ENCODE measurements at regions not wholly inside any gene's neighbourhood (a gene's known extent, or its start where the extent isn't known, plus 50 kb on each side); places are given as distances from the start of the nearest gene placed in this dataset.

DNA sequence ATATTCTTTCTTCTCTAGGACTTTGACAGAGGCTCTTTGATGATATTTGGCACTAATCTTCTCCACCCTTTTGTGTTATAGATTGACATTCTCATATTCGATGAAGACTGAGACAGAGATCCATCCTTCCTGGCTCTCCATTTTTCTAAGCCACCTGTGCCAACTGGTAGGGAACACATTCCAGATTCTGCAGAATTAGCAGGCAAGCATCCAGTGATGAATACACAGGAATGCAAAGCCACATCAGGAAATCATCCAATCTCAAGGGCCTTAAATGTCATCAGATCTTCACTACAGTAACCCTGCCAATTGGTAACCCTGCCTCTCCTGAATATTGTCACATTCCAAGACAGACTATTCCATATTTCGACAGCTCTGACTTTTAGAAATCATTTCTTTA, 718.4 kb upstream of the API5 start:
- DNase-seq (ENCODE audit: low spot score), result no peak

- no peak for DNase-seq (ENCODE audit: low spot score)
Measured at GRCh38 chr11:42595876-42596275, 715.9 kb upstream of the API5 start.

- no peak for DNase-seq (ENCODE audit: low spot score)
Measured at GRCh38 chr11:42596576-42597145, 715.1 kb upstream of the API5 start.

DNA sequence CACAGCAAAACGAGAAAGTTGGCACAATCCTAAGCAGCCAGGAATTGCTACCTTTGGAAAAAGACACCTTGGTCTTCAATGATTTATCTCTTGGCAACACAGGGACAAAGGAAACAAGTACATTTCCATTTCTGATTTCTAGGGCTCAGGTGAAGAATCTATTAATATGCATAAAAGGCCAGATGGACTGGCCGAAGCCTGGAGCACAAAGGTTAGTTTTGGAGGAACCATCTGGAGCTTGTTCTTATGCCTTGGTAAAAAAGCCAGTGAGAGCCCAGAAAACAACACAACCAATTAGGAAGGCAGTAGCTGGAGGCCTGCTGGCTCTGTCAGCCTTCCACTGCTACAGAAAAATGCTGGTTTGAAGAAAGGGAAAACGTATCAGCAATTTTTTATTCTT, 713.5 kb upstream of the API5 start:
- no peak for DNase-seq (ENCODE audit: low spot score)

DNA sequence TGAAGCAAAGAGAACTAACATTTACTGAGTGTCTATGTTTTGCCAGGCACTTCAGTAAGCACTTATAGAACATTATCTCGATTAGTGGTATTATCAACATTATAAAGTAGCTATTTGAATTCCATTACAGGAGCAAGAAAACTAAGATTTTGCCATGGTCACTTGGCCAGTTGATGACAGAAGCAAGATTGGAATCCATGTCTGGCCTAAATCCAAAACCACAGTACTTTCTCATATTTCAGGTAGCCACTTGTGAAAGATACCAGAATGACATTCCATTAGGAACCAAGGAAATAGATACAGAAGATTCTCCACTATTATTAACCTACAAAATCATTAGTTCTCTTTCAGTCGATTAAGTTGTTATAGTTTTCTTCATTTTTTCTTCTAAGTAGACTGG, 691.0 kb upstream of the API5 start:
- no peak for DNase-seq (ENCODE audit: low spot score)

- no peak for DNase-seq (ENCODE audit: low spot score)
Measured at GRCh38 chr11:42625757-42626665, 685.8 kb upstream of the API5 start.

GRCh38 chr11:42631220-42631843, 680.5 kb upstream of the API5 start:
- DNase-seq (ENCODE audit: low spot score), result no peak

GRCh38 chr11:42646959-42647358, 664.8 kb upstream of the API5 start:
- no peak for DNase-seq (ENCODE audit: low spot score)

DNA sequence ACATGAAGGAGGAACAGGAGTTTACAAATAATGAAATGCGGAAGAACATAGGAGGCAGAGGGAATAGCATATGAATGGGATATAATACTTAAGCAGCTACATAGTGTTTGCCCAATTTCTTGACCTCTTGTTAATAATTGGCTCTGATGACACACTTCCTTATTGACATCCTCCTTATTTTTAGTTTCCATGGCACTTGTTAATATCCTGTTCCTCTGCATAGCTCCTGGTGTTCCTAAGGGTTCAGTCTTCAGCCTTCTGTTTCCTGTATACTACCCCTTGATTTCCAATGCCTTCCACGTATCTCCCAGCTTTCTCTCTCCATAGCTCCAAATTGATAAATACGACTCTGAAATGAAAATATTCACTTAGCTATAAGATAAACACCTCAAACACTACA, 663.8 kb upstream of the API5 start:
- DNase-seq (ENCODE audit: low spot score), result no peak

DNA sequence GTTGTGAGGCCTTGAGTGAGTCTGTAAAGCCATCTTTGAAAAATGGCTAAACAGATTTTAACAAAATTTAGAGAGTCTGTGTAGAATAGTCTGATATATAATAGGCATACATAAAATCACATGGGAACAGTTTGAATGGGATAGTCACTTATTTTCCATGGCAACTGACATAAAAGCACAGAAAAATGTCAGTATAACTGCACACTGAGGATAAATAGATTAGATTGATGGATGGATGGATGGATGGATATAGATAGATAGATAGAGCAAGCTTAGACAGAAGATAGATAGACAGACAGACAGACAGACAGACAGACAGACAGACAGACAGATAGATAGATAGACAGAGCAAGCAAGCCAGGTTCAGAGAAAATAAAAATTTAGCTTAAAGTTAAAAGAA, 660.2 kb upstream of the API5 start:
- no peak for DNase-seq (ENCODE audit: low spot score)

DNA sequence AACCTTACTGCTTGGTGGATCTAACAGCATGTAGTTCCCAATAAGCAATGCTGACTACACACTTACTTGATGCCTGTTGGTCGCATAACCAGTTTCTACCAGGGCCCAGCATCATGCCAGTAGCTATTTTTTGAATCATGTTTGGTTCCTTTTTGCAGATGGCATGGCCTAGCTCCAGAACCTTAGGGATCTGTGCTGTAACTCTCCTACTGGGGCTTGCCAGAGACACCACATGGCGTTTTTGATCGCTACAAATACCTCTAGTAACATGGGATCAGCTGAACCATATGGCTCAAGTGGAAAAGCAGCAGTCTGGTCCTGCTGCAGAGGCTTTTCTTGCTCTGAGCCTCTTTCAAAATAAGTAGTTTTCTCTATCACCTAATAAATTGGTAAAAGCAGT, 654.6 kb upstream of the API5 start:
- DNase-seq (ENCODE audit: low spot score), result no peak

DNA sequence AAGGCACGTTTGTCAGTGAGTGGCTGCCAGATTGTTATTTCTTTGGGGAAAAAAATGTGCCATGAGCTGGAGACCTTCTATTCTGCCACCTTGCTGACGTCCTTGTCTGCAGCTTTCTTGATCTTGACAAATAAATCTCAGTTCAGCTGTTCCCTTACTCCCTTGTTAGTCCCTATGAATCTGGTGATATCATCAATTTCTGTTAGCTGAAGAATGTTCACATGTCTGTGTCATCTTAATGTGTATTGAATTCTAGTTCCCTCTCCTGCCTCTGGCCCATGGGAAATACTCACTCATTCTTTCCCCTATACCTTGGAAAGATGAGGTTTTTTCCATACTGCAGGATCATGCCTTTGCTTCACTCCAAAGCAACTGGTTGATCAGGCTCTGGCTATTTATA, 649.9 kb upstream of the API5 start:
- DNase-seq (ENCODE audit: low spot score), result no peak

DNA sequence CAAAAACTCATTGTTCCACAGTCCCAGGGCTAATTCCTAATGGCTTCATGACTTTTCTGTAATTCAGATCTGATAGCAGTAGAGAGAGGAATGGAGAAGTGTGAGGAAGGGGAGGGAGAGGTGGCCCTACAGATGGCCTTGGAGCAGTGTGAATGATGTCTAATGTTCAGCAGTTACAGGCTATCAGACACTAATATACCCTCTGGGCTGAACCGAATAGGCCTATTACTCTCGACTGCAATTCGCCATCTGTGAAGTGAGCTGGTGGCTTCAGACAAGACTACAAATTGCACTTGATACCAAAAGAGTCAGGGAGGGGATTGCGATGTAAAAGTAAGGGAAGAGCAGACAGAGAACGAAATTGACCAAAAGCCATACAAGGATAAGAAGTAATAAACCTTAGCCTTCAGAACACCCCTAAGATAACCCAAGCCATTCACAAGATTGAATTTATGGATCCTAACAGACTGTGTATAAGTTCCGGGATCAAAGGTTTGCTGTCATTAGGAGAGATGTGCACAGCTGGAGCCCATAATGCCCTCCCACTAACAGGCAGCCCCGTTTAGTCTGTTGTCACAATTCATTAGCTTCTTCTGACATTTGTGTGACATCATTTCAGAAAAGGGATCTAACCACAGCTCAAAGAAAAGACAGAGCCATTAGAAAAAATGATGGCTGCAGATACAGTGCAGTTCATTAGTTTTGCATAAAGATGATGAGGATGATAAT, 642.4 kb upstream of the API5 start:
- DNase-seq (ENCODE audit: low spot score), result no peak

- DNase-seq (ENCODE audit: low spot score), result no peak
Measured at GRCh38 chr11:42674436-42674835, 637.4 kb upstream of the API5 start.

DNA sequence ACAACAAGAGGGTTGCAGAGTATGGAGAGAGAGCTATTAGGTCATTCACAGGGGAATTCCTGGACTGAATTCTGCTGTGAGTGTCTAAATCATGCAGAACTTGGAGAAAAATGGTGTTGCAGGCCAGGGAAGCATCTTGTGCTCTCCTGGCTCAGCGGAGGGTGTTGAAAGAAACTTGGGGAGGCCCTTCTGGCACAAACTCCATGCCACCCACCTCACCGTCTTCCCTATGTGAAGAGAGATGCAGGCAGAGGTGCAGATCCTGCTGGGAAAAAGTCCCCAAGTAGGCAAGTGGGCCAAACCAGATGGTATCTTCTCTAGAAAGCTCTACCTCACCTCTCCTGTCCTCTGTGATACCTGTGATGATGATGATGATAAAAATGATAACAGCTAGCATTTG, 604.3 kb upstream of the API5 start:
- no peak for DNase-seq (ENCODE audit: low spot score)

GRCh38 chr11:42709216-42709615, 602.6 kb upstream of the API5 start:
- no peak for DNase-seq (ENCODE audit: low spot score)

- no peak for DNase-seq (ENCODE audit: low spot score)
Measured at GRCh38 chr11:42713279-42713678, 598.5 kb upstream of the API5 start.

- DNase-seq (ENCODE audit: low spot score), result no peak
Measured at GRCh38 chr11:42713753-42714152, 598.0 kb upstream of the API5 start.

GRCh38 chr11:42720716-42721563, 590.9 kb upstream of the API5 start:
- DNase-seq (ENCODE audit: low spot score), result no peak

DNA sequence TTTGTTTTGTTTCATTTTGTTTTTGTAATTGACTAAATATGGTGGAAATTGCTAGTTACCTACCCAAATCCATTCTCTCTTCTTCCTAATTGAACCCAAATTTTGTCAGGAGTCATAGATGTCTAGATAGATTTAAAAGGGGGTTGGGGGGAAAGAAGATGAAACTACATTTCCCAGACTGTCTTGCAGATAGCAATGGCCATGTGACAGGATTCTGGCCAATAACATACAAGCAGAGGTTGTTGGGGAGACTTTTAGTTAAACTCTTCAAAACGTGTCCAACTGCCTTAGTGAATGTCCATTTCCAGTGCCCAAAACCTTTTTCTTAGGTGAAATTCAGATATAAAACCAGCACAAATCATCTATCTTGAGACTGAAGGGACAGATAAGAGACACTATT, 583.9 kb upstream of the API5 start:
- no peak for DNase-seq (ENCODE audit: low spot score)

GRCh38 chr11:42762348-42762747, 549.4 kb upstream of the API5 start:
- peak; percentile 54 for DNase-seq (ENCODE audit: low spot score)

- no peak for DNase-seq (ENCODE audit: low spot score)
Measured at GRCh38 chr11:42764936-42765335, 546.9 kb upstream of the API5 start.
